ENCODE measurements at regions not wholly inside any gene's neighbourhood (a gene's known extent, or its start where the extent isn't known, plus 50 kb on each side); places are given as distances from the start of the nearest gene placed in this dataset.

DNA sequence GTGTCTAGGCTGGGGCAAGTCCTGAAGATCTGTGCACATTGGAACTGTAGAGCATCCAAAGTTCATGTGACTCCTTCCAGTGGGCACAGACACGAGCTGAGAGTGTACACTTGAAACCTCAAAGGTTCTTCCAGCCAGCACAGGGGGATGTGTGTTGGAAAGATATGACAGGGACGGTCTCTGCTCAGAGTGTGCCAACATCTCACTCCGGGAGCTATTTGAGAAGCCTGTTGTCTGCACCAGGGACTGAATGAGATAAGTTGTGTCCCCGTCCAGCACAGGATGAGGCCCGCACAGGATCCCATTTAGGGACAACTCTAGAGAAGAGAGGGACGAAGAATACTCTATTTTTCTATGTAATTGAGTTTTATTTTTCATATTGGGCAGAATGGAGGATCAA is 136.3 kb downstream of the SNAPC1 start:
- TF ChIP-seq, protein P1, sequence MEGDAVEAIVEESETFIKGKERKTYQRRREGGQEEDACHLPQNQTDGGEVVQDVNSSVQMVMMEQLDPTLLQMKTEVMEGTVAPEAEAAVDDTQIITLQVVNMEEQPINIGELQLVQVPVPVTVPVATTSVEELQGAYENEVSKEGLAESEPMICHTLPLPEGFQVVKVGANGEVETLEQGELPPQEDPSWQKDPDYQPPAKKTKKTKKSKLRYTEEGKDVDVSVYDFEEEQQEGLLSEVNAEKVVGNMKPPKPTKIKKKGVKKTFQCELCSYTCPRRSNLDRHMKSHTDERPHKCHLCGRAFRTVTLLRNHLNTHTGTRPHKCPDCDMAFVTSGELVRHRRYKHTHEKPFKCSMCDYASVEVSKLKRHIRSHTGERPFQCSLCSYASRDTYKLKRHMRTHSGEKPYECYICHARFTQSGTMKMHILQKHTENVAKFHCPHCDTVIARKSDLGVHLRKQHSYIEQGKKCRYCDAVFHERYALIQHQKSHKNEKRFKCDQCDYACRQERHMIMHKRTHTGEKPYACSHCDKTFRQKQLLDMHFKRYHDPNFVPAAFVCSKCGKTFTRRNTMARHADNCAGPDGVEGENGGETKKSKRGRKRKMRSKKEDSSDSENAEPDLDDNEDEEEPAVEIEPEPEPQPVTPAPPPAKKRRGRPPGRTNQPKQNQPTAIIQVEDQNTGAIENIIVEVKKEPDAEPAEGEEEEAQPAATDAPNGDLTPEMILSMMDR (IDR thresholded peaks at IDR 0.05; ENCODE audit: low read depth, low read length) = no peak
- H3K4me3 ChIP-seq (ENCODE audit: low read depth, low read length) = no peak overlapping the region
- no peak for DNase-seq (ENCODE audit: low read depth, low spot score)
- in situ Hi-C loops (cut with HindIII; ENCODE audit: low sequenced_read_pairs) = no loop called here

DNA sequence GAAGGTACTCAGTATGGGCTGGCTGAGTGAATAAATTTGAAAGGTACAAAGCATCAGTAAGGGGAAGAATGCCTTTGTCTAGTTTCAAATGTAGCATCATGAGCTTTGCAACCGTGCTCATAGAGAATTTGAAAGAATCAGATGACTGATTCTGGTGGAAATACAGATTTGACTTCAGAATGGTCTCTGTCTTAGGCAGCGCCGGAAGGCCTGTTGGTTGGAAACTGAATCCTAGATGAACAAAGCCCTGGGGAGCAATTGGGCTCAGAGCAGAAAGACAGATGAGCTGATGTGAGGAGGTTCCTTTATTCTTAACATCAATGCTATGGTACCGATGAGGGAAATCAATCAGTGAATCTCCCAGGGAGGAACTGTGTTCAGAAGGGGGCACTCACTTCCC is 137.3 kb downstream of the SNAPC1 start:
- H3K4me3 ChIP-seq (ENCODE audit: low read depth, low read length) = no peak overlapping the region
- DNase-seq (ENCODE audit: low read depth, low spot score) = no peak
- in situ Hi-C loops (cut with HindIII; ENCODE audit: low sequenced_read_pairs) = no loop called here
- TF ChIP-seq, protein P1 (IDR thresholded peaks at IDR 0.05; ENCODE audit: low read depth, low read length) = no peak

DNA sequence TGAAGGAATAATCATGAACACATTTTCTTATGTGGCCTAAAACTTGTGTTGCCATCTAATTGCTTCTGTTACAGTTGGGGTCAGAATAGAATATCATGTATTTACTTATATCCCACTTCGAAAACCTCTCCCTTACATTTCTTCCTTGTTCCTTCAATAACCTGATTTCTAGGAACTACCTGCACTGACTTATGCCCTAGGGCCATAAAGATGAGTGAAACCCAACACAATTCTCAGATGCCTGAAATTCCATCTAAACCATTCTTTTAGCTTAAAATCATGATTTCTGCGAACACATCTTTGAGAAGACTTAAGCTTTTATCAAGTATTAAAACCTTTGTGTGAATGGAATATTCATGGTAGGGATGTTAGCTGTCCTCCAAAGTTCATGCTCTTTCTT is 142.7 kb downstream of the SNAPC1 start:
- no peak overlapping the region for H3K4me3 ChIP-seq (ENCODE audit: low read depth, low read length)
- in situ Hi-C loops (cut with HindIII; ENCODE audit: low sequenced_read_pairs) = no loop called here
- TF ChIP-seq, protein P1 (IDR thresholded peaks at IDR 0.05; ENCODE audit: low read depth, low read length) = no peak
- no peak for DNase-seq (ENCODE audit: low read depth, low spot score)

DNA sequence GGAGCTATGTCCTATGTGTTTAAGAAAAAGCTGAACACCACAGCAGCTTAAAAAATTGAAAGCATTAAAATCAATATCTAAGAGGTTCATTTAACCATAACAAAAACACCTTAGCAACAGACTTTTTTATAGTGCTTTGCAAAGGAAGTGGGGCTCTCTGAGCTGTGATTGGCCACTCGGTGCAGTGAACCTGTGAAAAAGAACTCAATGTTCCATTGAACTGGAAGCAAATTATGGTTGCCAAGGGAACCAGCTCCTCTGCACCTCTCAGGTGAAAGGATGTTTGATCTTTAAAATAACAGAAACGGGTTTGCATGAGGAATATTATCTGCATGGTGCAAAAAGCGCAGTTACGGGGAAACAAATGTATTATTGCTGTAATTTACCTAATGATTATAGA is 149.4 kb downstream of the SNAPC1 start:
- in situ Hi-C loops (cut with HindIII; ENCODE audit: low sequenced_read_pairs) = no loop called here
- TF ChIP-seq, protein P1 (IDR thresholded peaks at IDR 0.05; ENCODE audit: low read depth, low read length) = no peak
- DNase-seq (ENCODE audit: low read depth, low spot score) = no peak
- H3K4me3 ChIP-seq (ENCODE audit: low read depth, low read length) = no peak overlapping the region

DNA sequence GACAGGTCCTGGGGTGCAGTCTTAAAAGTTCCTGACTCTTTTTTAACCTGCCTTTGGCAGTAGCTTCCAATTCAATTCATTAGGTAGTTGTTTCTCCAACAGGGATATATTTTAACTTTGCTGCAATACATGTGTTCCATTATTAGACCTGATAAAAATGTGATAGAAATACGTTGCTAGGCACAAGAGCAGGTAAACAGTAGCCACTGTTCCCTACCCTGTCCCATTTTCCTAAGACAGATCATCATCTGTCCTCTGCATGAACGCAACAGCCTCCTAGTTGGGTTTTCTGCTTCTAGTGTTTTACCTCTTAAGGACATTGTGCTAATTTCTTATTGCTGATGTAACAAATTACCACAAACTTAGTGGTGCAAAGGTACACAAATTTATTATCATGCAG is 156.8 kb downstream of the SNAPC1 start:
- no peak overlapping the region for H3K4me3 ChIP-seq (ENCODE audit: low read depth, low read length)
- no peak for DNase-seq (ENCODE audit: low read depth, low spot score)
- in situ Hi-C loops (cut with HindIII; ENCODE audit: low sequenced_read_pairs) = no loop called here
- TF ChIP-seq, protein P1 (IDR thresholded peaks at IDR 0.05; ENCODE audit: low read depth, low read length) = no peak

DNA sequence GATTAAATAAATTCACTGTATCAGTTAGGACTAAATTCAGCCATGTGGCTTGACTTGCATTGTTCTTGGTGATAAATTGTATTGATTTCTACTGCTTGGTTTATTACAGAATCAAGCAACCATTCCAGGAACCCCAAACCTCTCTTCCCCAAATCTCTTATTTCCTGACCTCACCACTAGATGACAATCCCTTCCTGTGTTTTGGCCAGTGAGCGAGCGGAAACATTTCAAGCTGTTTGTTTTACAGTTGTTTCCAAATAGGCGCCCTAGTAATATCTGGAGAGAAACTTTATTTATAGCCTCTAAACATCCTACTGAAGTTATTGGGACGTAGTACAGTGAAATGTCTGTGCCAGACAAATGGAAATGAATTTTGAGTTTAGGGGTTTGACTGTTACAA is 161.1 kb downstream of the SNAPC1 start:
- TF ChIP-seq, protein P1 (IDR thresholded peaks at IDR 0.05; ENCODE audit: low read depth, low read length) = peak; percentile 35
- in situ Hi-C loops (cut with HindIII; ENCODE audit: low sequenced_read_pairs) = no loop called here
- no peak overlapping the region for H3K4me3 ChIP-seq (ENCODE audit: low read depth, low read length)
- peak; percentile 7 for DNase-seq (ENCODE audit: low read depth, low spot score)

DNA sequence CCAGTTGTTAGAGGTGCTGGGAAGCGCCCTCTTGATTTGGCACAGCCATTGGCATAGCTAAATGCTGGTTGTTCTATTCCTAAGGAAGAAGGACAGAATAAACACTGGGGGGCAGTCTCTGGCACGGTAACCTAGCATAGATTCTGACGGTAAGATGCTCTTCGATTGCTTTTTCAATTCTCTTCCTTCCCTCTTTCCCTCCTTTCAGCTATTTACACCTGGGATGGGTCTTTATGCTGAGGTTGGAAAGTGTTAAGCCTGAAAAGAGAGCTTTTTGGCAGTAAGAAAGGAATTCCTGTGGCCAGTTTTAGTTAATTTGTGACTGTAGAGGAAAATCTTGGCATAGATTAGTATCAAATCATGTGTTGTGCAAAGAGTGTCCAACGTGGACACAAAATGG is 162.8 kb downstream of the SNAPC1 start:
- TF ChIP-seq, protein P1 (IDR thresholded peaks at IDR 0.05; ENCODE audit: low read depth, low read length) = peak; percentile 37
- H3K4me3 ChIP-seq (ENCODE audit: low read depth, low read length) = no peak overlapping the region
- DNase-seq (ENCODE audit: low read depth, low spot score) = peak; percentile 45
- in situ Hi-C loops (cut with HindIII; ENCODE audit: low sequenced_read_pairs) = no loop called here
